ENCODE measurements at regions not wholly inside any gene's neighbourhood (a gene's known extent, or its start where the extent isn't known, plus 50 kb on each side); places are given as distances from the start of the nearest gene placed in this dataset.

- TF ChIP-seq EZH2 (IDR thresholded peaks at IDR 0.05; ENCODE audit: low read length), result no peak
- TF ChIP-seq CTCF (optimal IDR thresholded peaks at IDR 0.05 in 1 of 3, IDR thresholded peaks at IDR 0.05 in 1 of 3, conservative IDR thresholded peaks at IDR 0.05 in 1 of 3; ENCODE audit: extremely low read depth in 1 of 3, insufficient read depth in 2 of 3, low read length in 3 of 3), result no peak
- no peaks in the 10 kb centered on the region for H4K20me1 ChIP-seq (ENCODE audit: control insufficient read depth, extremely low read depth, insufficient read depth, low read length)
- FAIRE-seq (no peak), DNase-seq (ENCODE audit: low read depth, low spot score) (no peak)
- no peak overlapping the region for H3K4me3 ChIP-seq (ENCODE audit: control insufficient read depth in 2 of 3, extremely low read depth in 1 of 3, insufficient read depth in 2 of 3, low read depth in 1 of 3, low read length in 3 of 3)
- no peaks in the 10 kb centered on the region for H3K9me3 ChIP-seq (ENCODE audit: control insufficient read depth, low read depth, low read length)
- H3K27me3 ChIP-seq (ENCODE audit: control insufficient read depth, extremely low read depth, insufficient read depth, low read length), result no peaks in the 10 kb centered on the region
- H3K9ac ChIP-seq (ENCODE audit: control insufficient read depth, extremely low read depth, insufficient read depth, low read length), result no peak overlapping the region
- no peak overlapping the region for H3K27ac ChIP-seq (ENCODE audit: control insufficient read depth, insufficient read depth, low read length)
- H2AFZ ChIP-seq (ENCODE audit: control insufficient read depth, low read length), result no peak overlapping the region
- no peaks in the 10 kb centered on the region for H3K79me2 ChIP-seq (ENCODE audit: control insufficient read depth, insufficient read depth, low read length)
- H3K36me3 ChIP-seq (ENCODE audit: control insufficient read depth in 2 of 2, extremely low read depth in 1 of 2, insufficient read depth in 2 of 2, low read length in 2 of 2), result no peaks in the 10 kb centered on the region
- H3K4me1 ChIP-seq (ENCODE audit: control insufficient read depth, extremely low read depth, insufficient read depth, low read length), result no peaks in the 10 kb centered on the region
- dilution Hi-C loops (cut with MboI; ENCODE audit: extremely low pct_ligation_motif_present, low sequenced_read_pairs), result no loop called here
- H3K9me1 ChIP-seq (ENCODE audit: control insufficient read depth, extremely low read depth, insufficient read depth, low read length), result no peaks in the 10 kb centered on the region
- H3K4me2 ChIP-seq (ENCODE audit: control insufficient read depth, extremely low read depth, insufficient read depth, low read depth, low read length), result no peak overlapping the region
Observed at GRCh38 chr15:95910643-95911212, 419.8 kb upstream of the NR2F2 start.

- Histone ChIP-seq H3K9ac (ENCODE audit: control insufficient read depth, extremely low read depth, insufficient read depth, low read length) (no peak overlapping the region), H3K27ac (ENCODE audit: control insufficient read depth, insufficient read depth, low read length) (no peak overlapping the region), H3K9me1 (ENCODE audit: control insufficient read depth, extremely low read depth, insufficient read depth, low read length) (no peaks in the 10 kb centered on the region), H3K9me3 (ENCODE audit: control insufficient read depth, low read depth, low read length) (no peaks in the 10 kb centered on the region), H2AFZ (ENCODE audit: control insufficient read depth, low read length) (no peak overlapping the region), H3K36me3 (ENCODE audit: control insufficient read depth in 2 of 2, extremely low read depth in 1 of 2, insufficient read depth in 2 of 2, low read length in 2 of 2) (no peaks in the 10 kb centered on the region), H3K4me2 (ENCODE audit: control insufficient read depth, extremely low read depth, insufficient read depth, low read depth, low read length) (no peak overlapping the region), H3K79me2 (ENCODE audit: control insufficient read depth, insufficient read depth, low read length) (no peaks in the 10 kb centered on the region), H3K4me3 (ENCODE audit: control insufficient read depth in 2 of 3, extremely low read depth in 1 of 3, insufficient read depth in 2 of 3, low read depth in 1 of 3, low read length in 3 of 3) (no peak overlapping the region), H3K27me3 (ENCODE audit: control insufficient read depth, extremely low read depth, insufficient read depth, low read length) (no peaks in the 10 kb centered on the region), H3K4me1 (ENCODE audit: control insufficient read depth, extremely low read depth, insufficient read depth, low read length) (no peaks in the 10 kb centered on the region), H4K20me1 (ENCODE audit: control insufficient read depth, extremely low read depth, insufficient read depth, low read length) (no peaks in the 10 kb centered on the region)
- DNase-seq (ENCODE audit: low read depth, low spot score) (no peak), FAIRE-seq (no peak)
- dilution Hi-C loops (cut with MboI; ENCODE audit: extremely low pct_ligation_motif_present, low sequenced_read_pairs), result no loop called here
- no peak for TF ChIP-seq CTCF (optimal IDR thresholded peaks at IDR 0.05 in 1 of 3, IDR thresholded peaks at IDR 0.05 in 1 of 3, conservative IDR thresholded peaks at IDR 0.05 in 1 of 3; ENCODE audit: extremely low read depth in 1 of 3, insufficient read depth in 2 of 3, low read length in 3 of 3)
Observed at GRCh38 chr15:95911570-95912279, 418.8 kb upstream of the NR2F2 start.

Data from keratinocyte (primary cell).